C4-2B (cell line): ENCODE measurements at regions not wholly inside any gene's neighbourhood (a gene's known extent, or its start where the extent isn't known, plus 50 kb on each side); places are given as distances from the start of the nearest gene placed in this dataset.

Experiments
- CTCF ChIP-seq: fragments of 450-650 bp; conservative IDR thresholded peaks from 2 replicates; pipeline ENCODE4 v1.5.1; 2017; ENCODE audit warnings: mild to moderate bottlenecking
- ZFX ChIP-seq: fragments of 450-650 bp; IDR thresholded peaks from 2 replicates; pipeline ENCODE4 v1.6.1; 2017

GRCh38 chr5:167918184-167918812 lies 373.1 kb upstream of the WWC1 start:
- TF ChIP-seq CTCF: no peak
- no peak for TF ChIP-seq ZFX
